Endothelial cell of umbilical vein (primary cell): ENCODE measurements at regions not wholly inside any gene's neighbourhood (a gene's known extent, or its start where the extent isn't known, plus 50 kb on each side); places are given as distances from the start of the nearest gene placed in this dataset.

Experiments used
- BruUV-seq: library from RNA; stranded (reverse); fragments of 400-500 nt; replicated peaks from 2 replicates; lab custom pipeline; 2021; lab: Mats Ljungman, UMichigan
- CTCF ChIA-PET: fragments of 300-600, 350-600 bp; sonication (Branson Sonifier 250); formaldehyde crosslinking; loops from one replicate; lab custom pipeline; 2021; ENCODE audit warnings: antibody characterized with exemption, inconsistent platforms; lab: Charles Lee
- POLR2A ChIA-PET: fragments of 300-600, 350-600 bp; sonication (Branson Sonifier 250); formaldehyde crosslinking; loops from one replicate; lab custom pipeline; 2021; ENCODE audit warnings: antibody characterized with exemption, inconsistent platforms; lab: Charles Lee
- DNase-seq: peaks from one replicate; pipeline ENCODE4 v3.0.0-alpha.2; 2011; ENCODE audit warnings: low read depth, low spot score
- FAIRE-seq: peaks from 2 replicates; lab custom pipeline; 2011; peaks lifted over from hg19 to GRCh38; lab: Jason Lieb, UNC
- H2AFZ ChIP-seq: 2 replicates; pipeline ENCODE4 v1.6.0; 2012; ENCODE audit warnings: low read depth, low read length, control low read depth, inconsistent platforms
- H3K27ac ChIP-seq: 2 replicates; pipeline ENCODE4 v1.5.1; 2011; ENCODE audit warnings: low read depth, mild to moderate bottlenecking, control low read depth, low read length, moderate library complexity; ENCODE audit not compliant: insufficient read depth
- H3K27me3 ChIP-seq, 2 experiments: 2 replicates each; pipeline versions ENCODE4 v1.6.0 to v1.6.1; 2011; ENCODE audit warnings: low read length in 2 of 2, mixed read lengths in 1 of 2; ENCODE audit not compliant: control insufficient read depth in 2 of 2, insufficient read depth in 2 of 2
- H3K36me3 ChIP-seq, 2 experiments: 2 replicates in 1 of 2; 3 replicates in 1 of 2; pipeline ENCODE4 v1.5.1; 2011; ENCODE audit warnings: low read length in 2 of 2, mild to moderate bottlenecking in 1 of 2, moderate library complexity in 1 of 2; ENCODE audit not compliant: control insufficient read depth in 2 of 2, insufficient read depth in 2 of 2; ENCODE audit errors: extremely low read depth in 1 of 2
- H3K4me1 ChIP-seq: 3 replicates; pipeline ENCODE4 v1.5.1; 2011; ENCODE audit warnings: mild to moderate bottlenecking, low read length; ENCODE audit not compliant: control insufficient read depth, insufficient read depth; ENCODE audit errors: extremely low read depth
- H3K4me2 ChIP-seq: 2 replicates; pipeline ENCODE4 v1.6.1; 2011; ENCODE audit warnings: low read length, control low read depth, mixed read lengths; ENCODE audit not compliant: insufficient read depth
- H3K4me3 ChIP-seq, 3 experiments: fragments of 200-600 bp in 1 of 3; sonication (generic), shearing (Covaris generic) in 1 of 3; replicated peaks in 1 of 3; 2 replicates each; pipeline ENCODE4 v1.5.1; 2011 to 2016; ENCODE audit warnings: control low read depth in 3 of 3, low read length in 3 of 3, mild to moderate bottlenecking in 2 of 3, inconsistent platforms in 1 of 3, low read depth in 1 of 3, moderate library complexity in 1 of 3; ENCODE audit not compliant: insufficient read depth in 1 of 3
- H3K79me2 ChIP-seq: 2 replicates; pipeline ENCODE4 v1.6.0; 2012; ENCODE audit warnings: low read length, inconsistent platforms; ENCODE audit not compliant: control insufficient read depth, insufficient read depth
- H3K9ac ChIP-seq: replicated peaks from 2 replicates; pipeline ENCODE3; 2011; ENCODE audit warnings: low read length, control low read depth; ENCODE audit not compliant: insufficient read depth; ENCODE audit errors: extremely low read depth
- H3K9me1 ChIP-seq: replicated peaks from 3 replicates; pipeline ENCODE4 v1.6.0; 2011; ENCODE audit warnings: mild to moderate bottlenecking, low read length; ENCODE audit not compliant: control insufficient read depth, insufficient read depth; ENCODE audit errors: extremely low read depth
- H3K9me3 ChIP-seq: replicated peaks from 2 replicates; pipeline ENCODE4 v1.5.1; 2012; ENCODE audit warnings: low read length, inconsistent platforms; ENCODE audit not compliant: control insufficient read depth, insufficient read depth
- H4K20me1 ChIP-seq: replicated peaks from 2 replicates; pipeline ENCODE3; 2011; ENCODE audit warnings: mild to moderate bottlenecking, low read length; ENCODE audit not compliant: control insufficient read depth, insufficient read depth; ENCODE audit errors: extremely low read depth
- EZH2 ChIP-seq: IDR thresholded peaks from 2 replicates; pipeline ENCODE4 v1.6.1; 2012; ENCODE audit warnings: borderline replicate concordance, low read depth, mild to moderate bottlenecking, moderate library complexity, low read length, inconsistent platforms; ENCODE audit not compliant: severe bottlenecking
- FOS ChIP-seq: IDR thresholded peaks from 2 replicates; pipeline ENCODE4 v1.6.1; 2011; ENCODE audit warnings: mild to moderate bottlenecking, low read length, moderate library complexity, borderline replicate concordance; ENCODE audit not compliant: insufficient read depth
- GATA2 ChIP-seq: IDR thresholded peaks from 2 replicates; pipeline ENCODE4 v1.7.0; 2011; ENCODE audit warnings: low read depth, mild to moderate bottlenecking, moderate library complexity, mixed read lengths, low read length; ENCODE audit not compliant: insufficient read length, insufficient read depth
- JUN ChIP-seq: IDR thresholded peaks from 2 replicates; pipeline ENCODE4 v1.6.1; 2011; ENCODE audit warnings: borderline replicate concordance, low read depth; ENCODE audit not compliant: insufficient read length, insufficient read depth
- MYC ChIP-seq: IDR thresholded peaks from one replicate; pipeline ENCODE4 v1.6.1; 2011; ENCODE audit warnings: mild to moderate bottlenecking, low read depth, low read length
- POLR2A ChIP-seq: IDR thresholded peaks from 2 replicates; pipeline ENCODE4 v1.6.1; 2012; ENCODE audit warnings: low read depth, mild to moderate bottlenecking, control low read depth, low read length
- POLR2AphosphoS5 ChIP-seq: IDR thresholded peaks from 2 replicates; pipeline ENCODE4 v1.6.1; 2012; ENCODE audit warnings: low read depth, mild to moderate bottlenecking, control low read depth, low read length, moderate library complexity; ENCODE audit not compliant: insufficient read depth
- dilution Hi-C: fragments of 300-500 bp; cut with MboI; formaldehyde crosslinking; loops from one replicate; pipeline ENCODE4 v1.15.0; 2019; ENCODE audit warnings: low sequenced_read_pairs; ENCODE audit not compliant: extremely low pct_ligation_motif_present
- intact Hi-C: fragments of 100-400 bp; cut with micrococcal nuclease; formaldehyde crosslinking; loops from one replicate; pipeline ENCODE4 v1.10.0; 2022
- TF ChIP-seq, protein P1 (sequence below), 2 donors: IDR thresholded peaks; 1 replicate in 1 of 2; 2 replicates in 1 of 2; pipeline ENCODE4 v1.5.1; 2011; ENCODE audit warnings: low read length in 2 of 2, mild to moderate bottlenecking in 2 of 2, moderate library complexity in 2 of 2, control low read depth in 1 of 2, inconsistent platforms in 1 of 2, low read depth in 1 of 2; ENCODE audit not compliant: insufficient read depth in 1 of 2; ENCODE audit errors: extremely low read depth in 1 of 2
- TF ChIP-seq, protein P2 (sequence below): IDR thresholded peaks from 2 replicates; pipeline ENCODE4 v1.6.1; 2011; ENCODE audit not compliant: insufficient read depth, insufficient read length

DNA sequence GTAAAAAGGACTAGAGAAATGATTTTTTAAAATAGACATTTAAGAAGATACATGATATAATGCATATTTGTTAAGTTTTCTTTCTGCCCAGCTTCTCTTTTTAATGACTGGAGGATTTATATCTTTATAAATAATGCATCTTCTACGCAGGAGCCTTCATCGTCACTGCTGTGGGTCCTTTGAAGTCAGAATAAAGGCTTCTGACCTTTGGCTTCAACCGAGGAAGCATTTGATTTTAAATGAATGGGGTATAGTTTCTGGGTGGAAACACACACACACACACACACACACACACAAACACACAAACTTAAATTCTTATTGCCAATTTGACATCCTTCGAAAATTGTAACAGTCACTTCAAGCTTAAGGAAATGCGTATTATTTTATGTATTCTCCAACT, 690.9 kb downstream of the BRINP3 start:
- no peak overlapping the region for H3K9ac ChIP-seq
- DNase-seq = no peak
- H3K27ac ChIP-seq = no peak overlapping the region
- FAIRE-seq = no peak
- no peaks in the 10 kb centered on the region for H3K4me1 ChIP-seq
- no peak overlapping the region for H2AFZ ChIP-seq
- H3K27me3 ChIP-seq = no peaks in the 10 kb centered on the region
- POLR2A ChIA-PET = no interaction called here
- no peak overlapping the region for H3K4me3 ChIP-seq
- CTCF ChIA-PET = no interaction called here
- no peaks in the 10 kb centered on the region for H3K9me1 ChIP-seq
- dilution Hi-C loops (no loop called here), intact Hi-C loops (no loop called here)
- no peaks in the 10 kb centered on the region for H3K79me2 ChIP-seq
- H3K9me3 ChIP-seq = no peaks in the 10 kb centered on the region
- TF ChIP-seq, protein P1, sequence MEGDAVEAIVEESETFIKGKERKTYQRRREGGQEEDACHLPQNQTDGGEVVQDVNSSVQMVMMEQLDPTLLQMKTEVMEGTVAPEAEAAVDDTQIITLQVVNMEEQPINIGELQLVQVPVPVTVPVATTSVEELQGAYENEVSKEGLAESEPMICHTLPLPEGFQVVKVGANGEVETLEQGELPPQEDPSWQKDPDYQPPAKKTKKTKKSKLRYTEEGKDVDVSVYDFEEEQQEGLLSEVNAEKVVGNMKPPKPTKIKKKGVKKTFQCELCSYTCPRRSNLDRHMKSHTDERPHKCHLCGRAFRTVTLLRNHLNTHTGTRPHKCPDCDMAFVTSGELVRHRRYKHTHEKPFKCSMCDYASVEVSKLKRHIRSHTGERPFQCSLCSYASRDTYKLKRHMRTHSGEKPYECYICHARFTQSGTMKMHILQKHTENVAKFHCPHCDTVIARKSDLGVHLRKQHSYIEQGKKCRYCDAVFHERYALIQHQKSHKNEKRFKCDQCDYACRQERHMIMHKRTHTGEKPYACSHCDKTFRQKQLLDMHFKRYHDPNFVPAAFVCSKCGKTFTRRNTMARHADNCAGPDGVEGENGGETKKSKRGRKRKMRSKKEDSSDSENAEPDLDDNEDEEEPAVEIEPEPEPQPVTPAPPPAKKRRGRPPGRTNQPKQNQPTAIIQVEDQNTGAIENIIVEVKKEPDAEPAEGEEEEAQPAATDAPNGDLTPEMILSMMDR (IDR thresholded peaks at IDR 0.05; ENCODE audit: extremely low read depth in 1 of 2, insufficient read depth in 1 of 2, low read depth in 1 of 2, low read length in 2 of 2) = no peak
- TF ChIP-seq FOS (no peak), POLR2AphosphoS5 (no peak), POLR2A (no peak), EZH2 (no peak), JUN (no peak)
- TF ChIP-seq, protein P2, sequence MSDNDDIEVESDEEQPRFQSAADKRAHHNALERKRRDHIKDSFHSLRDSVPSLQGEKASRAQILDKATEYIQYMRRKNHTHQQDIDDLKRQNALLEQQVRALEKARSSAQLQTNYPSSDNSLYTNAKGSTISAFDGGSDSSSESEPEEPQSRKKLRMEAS = no peak
- H3K36me3 ChIP-seq = no peaks in the 10 kb centered on the region
- no TSS peak for BruUV-seq
- no peaks in the 10 kb centered on the region for H4K20me1 ChIP-seq
- no peak overlapping the region for H3K4me2 ChIP-seq

DNA sequence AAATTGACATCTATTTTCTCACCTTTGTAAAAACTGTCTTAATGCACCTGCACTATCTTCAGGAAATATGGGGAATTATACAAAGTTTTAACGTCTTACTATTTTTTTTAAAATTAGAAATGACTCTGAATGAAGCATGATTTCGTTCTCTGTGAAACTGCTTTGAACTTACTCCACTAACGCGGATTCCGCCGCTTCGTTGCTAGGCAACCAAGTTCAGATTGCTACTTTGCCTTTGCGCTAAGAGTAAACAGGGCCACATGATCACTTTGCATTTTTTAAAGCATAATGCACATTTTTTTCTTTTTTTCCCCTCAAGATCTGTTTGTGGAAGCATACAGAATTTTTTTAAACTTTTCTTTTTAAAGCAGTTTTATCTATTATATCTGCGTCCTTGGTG, 690.5 kb downstream of the BRINP3 start:
- Histone ChIP-seq H3K9me3 (no peaks in the 10 kb centered on the region), H3K4me2 (no peak overlapping the region), H3K36me3 (no peaks in the 10 kb centered on the region), H3K79me2 (no peaks in the 10 kb centered on the region), H3K9me1 (no peaks in the 10 kb centered on the region), H3K27me3 (no peaks in the 10 kb centered on the region), H3K4me1 (no peaks in the 10 kb centered on the region), H4K20me1 (no peaks in the 10 kb centered on the region), H3K9ac (no peak overlapping the region), H3K27ac (no peak overlapping the region), H2AFZ (no peak overlapping the region), H3K4me3 (no peak overlapping the region)
- DNase-seq = no peak
- dilution Hi-C loops (no loop called here), intact Hi-C loops (no loop called here)
- POLR2A ChIA-PET = no interaction called here
- no peak for FAIRE-seq
- CTCF ChIA-PET = no interaction called here
- BruUV-seq = no TSS peak
- TF ChIP-seq GATA2 (no peak), MYC (no peak), JUN (no peak), POLR2A (no peak), EZH2 (no peak), POLR2AphosphoS5 (no peak), FOS (no peak)
- TF ChIP-seq, protein P1 (IDR thresholded peaks at IDR 0.05; ENCODE audit: extremely low read depth in 1 of 2, insufficient read depth in 1 of 2, low read depth in 1 of 2, low read length in 2 of 2) = no peak
- TF ChIP-seq, protein P2 = no peak
